Inflammatory macrophage (primary cell): ENCODE measurements at regions not wholly inside any gene's neighbourhood (a gene's known extent, or its start where the extent isn't known, plus 50 kb on each side); places are given as distances from the start of the nearest gene placed in this dataset.
A peak's percentile ranks its signal among the peaks of the same experiment; 100 is the strongest.

Experiments used
- DNase-seq, 2 donors: peaks; one replicate each; pipeline ENCODE4 v3.0.0-alpha.2; 2020 to 2022

- DNase-seq = peak; percentile 5 to 8
Observed at GRCh38 chr4:104967034-104967401, 179.7 kb upstream of the TET2 start.

DNA sequence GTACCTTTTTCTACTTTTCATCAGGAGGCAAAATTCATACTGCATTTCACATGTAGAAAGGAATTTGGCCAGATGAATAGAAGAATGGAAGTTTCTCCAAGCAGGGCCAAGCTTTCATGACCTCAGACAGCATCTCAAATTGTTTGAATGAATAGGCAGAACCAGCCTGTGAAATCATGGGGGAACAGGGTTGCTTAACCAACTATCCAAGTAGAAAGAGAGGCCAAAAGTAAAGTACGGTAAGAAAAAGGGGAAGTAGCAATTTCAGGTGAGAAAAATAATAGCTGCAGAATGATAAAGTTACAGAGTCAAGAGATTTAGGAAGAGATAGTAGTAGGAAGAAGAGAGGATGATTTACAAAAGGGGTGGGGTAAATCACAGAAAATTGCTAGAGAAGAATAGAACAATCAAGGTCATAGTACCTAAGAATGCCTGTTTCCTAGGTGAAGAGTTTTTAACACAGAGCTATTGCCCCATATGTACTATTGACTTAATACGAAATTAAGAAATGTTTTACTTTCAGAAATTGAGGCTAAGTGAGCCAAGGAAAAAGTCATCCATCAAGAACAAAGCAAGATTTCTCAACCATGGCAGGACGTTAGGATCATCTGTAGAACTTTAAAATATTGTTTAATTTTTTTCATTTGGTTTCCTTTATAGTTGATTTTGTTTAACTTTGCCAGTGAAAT lies 177.1 kb upstream of the TET2 start:
- DNase-seq = no peak

DNA sequence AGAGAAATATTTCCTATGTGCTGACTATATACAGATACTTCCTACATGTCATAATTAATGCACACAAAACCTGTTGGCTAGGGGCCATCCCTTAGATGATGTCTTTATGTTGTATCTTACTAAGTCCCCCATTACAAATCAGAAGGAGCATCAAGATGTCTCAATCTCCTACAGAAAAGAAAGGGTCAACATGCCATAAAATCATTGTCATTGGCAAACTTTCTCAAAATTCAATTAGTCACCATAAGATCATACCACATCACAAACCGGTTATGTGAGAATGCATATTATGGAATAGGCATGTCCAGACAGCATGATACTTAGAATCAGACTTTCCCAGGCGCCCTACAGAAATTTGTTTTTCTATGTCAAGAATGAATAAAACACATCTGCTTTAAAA lies 175.2 kb upstream of the TET2 start:
- DNase-seq = no peak

- no peak for DNase-seq
Observed at GRCh38 chr4:104973708-104974107, 173.0 kb upstream of the TET2 start.

DNA sequence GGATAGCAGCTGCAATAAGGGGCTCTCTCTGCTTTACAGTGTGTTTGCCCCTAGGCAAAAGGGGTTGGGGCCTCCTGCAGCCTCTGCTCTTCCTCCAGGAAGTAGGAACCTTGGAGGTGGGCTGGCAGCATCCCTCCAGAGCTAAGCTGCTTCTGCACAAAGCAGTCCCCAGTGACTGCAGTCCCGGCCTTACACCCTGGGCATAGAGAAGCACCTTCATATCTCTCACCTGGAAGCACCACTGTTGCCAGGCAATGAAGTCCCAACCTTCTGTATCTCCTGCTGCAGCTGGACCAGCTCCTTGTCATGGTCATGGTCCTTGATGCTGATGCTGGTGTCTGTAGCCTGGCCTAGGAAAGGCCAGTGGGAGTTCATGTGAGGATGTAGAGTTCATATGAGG lies 171.1 kb upstream of the TET2 start:
- DNase-seq = no peak

DNA sequence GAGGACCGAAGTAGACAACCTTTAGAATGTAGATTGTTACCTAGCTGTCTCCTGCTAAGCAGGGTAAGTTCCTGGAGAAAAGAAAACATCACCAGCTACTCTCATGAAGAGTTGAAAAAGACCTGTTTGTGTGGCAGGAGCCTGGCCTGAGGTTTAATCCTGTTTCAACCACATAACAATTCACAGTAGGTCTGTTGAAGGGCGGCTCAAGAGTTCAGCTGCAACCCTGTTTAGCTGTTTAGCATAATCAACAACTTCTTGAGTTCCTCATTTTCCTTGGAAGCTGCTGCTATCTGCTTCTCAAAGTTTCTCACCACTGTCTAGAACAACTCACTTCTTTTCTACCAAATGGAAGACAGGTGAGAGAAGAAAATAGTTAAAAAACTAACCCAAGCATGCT lies 170.4 kb upstream of the TET2 start:
- DNase-seq = peak; percentile 17 to 30

DNA sequence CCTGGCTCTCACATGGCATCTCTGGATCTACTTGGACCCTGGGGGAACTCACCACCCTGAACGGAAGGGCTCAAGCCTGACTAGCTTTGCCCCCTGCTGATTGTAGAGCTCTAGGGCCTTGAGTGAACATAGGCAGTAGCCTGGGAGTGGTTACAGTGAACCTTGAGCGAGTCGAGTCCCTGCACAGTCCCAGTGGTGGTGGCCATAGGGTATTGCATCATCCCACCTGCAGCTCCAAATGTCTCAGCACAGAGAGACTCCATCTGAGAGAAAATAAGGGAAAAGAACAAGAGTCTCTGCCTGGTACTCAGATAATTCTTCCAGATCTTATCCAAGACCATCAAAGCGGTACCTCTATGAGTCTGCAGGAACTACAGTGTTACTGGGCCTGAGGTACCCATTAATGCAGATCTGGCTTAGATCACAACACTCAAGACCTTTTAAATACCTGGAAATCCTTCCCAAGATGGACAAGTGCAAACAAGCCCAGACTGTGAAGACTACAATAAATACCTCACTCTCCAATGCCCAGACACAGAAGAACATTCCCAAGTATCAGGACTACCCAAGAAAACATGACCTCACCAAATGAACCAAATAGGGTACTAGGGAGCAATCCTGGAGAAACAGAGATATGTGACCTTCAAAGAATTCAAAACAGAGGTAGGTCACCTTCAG lies 167.5 kb upstream of the TET2 start:
- DNase-seq = no peak

DNA sequence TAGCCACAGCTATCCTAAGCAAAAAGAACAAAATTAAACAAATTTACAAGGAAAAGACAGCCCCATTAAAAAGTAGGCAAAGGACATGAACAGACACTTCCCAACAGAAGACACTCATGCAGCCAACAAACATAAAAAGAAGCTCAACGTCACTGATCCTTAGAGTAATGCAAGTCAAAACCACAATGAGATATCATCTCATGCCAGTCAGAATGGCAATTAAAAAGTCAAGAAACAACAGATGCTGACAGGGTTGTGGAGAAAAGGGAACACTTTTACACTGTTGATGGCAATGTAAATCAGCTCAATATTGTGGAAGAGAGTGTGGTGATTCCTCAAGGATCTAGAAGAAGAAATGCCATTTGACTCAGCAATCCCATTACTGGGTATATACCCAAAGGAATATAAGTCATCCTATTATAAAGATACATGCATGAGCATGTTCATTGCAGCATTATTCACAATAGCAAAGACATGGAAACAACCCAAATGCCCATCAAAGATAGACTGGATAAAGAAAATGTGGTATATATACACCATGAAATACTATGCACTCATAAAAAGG lies 163.0 kb upstream of the TET2 start:
- DNase-seq = no peak

DNA sequence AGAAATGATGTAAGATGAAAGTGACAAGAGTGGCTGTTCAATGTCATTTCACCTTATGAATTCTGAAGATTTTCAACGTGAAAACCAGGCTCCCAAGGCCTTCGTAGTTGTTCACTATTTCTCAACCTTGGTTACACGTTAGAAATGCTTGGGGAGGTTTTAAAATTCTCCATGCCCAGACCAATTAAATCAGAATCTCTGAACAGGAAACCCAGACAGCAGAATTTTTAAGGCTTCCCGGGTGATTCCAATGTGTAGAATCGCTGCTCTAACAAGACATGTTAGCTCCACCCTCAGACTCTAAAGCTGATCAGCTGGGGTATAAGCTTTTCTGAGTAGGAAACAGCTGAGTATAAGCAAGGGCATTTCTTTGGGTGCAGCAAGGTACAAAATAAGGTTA lies 160.4 kb upstream of the TET2 start:
- DNase-seq = no peak

DNA sequence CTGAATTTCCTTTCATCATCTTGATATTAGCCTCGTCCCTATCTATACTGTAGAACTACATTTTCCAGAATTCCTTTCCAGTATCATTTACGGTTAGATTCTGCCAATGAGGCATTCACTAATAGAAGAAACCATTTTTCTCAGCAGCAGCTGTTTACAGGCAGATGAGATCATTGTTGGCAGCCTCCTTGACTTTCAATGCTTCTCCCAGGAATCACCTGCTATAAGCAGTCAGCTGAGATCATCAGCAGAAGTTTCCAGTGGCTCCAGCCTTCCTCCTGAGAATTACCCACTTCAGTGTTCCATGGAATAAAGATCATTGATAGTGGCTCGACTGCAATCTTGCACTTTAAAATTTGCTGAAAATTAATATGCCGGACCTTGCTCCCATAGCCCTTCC lies 157.3 kb upstream of the TET2 start:
- no peak for DNase-seq

DNA sequence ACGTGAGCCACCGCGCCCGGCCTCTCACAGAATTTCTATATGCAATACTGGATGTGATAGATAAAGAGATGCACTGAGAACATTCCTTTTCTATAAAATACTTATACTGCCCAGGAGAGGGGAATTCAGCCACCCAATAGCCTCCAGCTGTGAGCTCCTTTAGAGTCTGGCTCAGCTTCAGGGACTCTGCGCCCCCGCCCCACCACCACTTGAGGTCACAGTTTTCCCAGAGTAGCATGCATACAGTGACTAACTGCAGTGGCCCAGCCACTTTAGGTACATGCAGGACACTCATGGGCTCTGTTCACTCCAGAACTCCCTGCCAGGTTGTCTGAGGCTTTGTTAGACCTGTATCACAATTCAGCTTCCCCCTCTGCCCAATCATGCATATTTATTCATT lies 144.4 kb upstream of the TET2 start:
- DNase-seq = no peak

GRCh38 chr4:105014234-105014633 lies 132.4 kb upstream of the TET2 start:
- peak; percentile 14 to 63 for DNase-seq

DNA sequence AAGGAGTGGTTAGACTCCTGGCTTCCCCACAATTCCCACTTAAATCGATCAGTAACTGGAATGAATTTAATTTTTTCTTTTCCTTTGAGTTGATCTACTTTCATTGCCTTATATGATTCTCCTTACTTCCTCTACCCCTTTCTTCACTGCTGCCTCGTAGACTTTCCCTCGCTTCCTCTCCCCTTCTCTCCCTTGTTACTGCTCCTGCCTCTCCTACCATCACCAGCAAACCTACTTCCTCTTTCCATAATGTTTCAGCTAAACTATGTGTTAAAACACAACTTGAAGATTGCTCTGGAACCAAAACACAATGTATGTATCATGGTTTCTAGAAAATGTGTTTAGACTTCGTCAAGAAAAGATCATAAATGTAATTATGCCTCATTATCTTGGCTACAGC lies 132.0 kb upstream of the TET2 start:
- peak; percentile 24 to 66 for DNase-seq

DNA sequence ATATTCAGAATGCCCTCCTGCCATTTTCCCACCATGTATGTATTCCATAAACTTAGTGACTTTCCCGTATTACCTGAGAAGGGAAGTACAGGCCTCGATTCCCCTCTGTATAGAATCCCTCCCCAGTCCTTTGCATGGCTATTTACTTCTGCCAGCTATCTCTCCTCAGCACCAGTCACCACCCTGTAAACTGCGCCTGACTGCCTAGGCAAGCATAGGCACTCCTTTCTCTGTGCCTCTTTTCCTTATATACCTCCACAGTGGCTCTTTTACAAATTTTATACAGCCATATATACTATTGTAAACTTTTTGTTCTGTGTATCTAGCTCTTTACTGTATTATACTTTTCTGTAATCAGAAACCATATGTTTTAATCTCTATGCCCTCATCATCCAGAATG lies 130.9 kb upstream of the TET2 start:
- DNase-seq = no peak

GRCh38 chr4:105022811-105023667 lies 123.6 kb upstream of the TET2 start:
- DNase-seq = peak; percentile 46 to 70

DNA sequence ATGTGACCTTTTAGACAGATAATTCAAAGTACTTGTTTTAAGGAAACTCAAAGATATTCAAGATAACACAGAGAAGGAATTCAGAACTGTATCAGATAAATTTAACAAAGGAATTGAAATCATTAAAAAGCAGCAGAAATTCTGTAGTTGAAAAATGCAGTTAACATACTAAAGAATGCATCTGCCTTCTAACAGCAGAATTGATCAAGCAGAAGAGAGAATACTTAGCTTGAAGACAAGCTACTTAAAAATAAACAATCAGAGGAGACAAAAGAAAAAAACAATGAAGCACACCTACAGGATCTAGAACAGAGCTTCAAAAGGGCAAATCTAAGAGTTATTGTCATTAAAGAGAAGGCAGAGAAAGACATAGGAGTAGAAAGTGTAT lies 123.0 kb upstream of the TET2 start:
- no peak for DNase-seq

DNA sequence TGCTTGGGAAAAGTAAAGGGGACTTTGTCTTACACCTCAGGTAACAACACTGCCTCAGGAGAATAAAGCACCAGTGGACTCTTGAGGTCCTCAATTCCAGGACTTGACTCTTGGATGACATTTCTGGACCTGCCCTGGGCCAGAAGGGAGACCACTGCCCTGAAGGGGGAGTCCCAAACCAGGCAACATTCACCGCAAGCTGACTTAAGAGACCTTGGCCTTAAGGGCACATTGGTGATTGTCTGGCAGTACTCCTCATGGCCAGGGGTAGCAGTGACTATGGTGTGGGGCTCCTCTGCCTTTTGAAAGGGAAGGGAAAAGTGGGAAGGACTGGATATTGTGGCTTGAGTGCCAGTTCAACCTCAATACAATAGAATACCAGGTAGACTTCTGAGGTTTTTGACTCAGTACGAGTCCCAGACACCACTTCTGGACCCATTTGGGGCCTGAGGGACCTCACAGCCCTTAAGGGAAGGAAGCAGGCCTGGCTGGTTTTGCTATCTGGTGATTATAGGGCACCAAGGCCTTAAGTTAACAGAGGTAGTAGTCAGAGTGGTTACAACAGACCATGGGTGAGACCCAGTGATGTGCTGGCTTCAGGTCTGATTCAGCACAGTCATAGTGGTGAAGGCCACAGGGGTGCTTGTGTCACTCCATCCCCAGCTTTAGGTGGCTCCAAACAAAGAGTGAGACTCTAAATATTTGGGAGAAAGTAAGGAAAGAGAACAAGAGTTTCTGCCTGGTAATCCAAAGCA lies 121.2 kb upstream of the TET2 start:
- DNase-seq = no peak

- no peak for DNase-seq
Observed at GRCh38 chr4:105036991-105037390, 109.7 kb upstream of the TET2 start.

DNA sequence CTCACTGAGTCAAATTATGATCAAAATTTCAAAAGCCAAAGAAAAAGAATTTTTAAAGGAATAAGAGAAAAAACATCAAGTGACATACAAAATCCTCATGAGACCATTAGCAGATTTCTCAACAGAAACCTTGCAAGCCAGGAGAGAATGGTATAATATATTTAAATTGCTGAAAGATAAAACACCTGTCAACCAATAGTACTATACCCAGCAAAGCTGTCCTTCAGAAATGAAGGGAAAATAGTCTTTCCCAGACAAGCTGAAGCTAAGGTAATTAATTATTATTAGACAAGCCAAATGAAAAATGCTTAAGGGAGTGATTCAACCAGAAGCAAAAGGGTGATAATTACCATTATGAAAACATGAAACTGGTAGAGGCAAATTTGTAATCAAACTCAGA lies 104.2 kb upstream of the TET2 start:
- no peak for DNase-seq

- DNase-seq = peak; percentile 39 to 47
Observed at GRCh38 chr4:105050896-105051295, 95.8 kb upstream of the TET2 start.

- peak; percentile 77 to 87 for DNase-seq
Observed at GRCh38 chr4:105057370-105058105, 89.1 kb upstream of the TET2 start.
